Mesodermal cell (in vitro differentiated cells): ENCODE measurements at regions not wholly inside any gene's neighbourhood (a gene's known extent, or its start where the extent isn't known, plus 50 kb on each side); places are given as distances from the start of the nearest gene placed in this dataset.

Experiments used
- H3K27ac ChIP-seq: 2 replicates; pipeline ENCODE4 v1.7.0; 2013; ENCODE audit warnings: mild to moderate bottlenecking, low read depth, low read length, moderate library complexity; ENCODE audit not compliant: severe bottlenecking
- H3K36me3 ChIP-seq: 2 replicates; pipeline ENCODE4 v1.7.1; 2013; ENCODE audit warnings: mild to moderate bottlenecking, low read length, moderate library complexity; ENCODE audit not compliant: control insufficient read depth, insufficient read depth
- H3K4me1 ChIP-seq: one replicate; pipeline ENCODE4 v1.7.1; 2013; ENCODE audit warnings: mild to moderate bottlenecking, low read length; ENCODE audit not compliant: insufficient read depth, control insufficient read depth, poor library complexity, severe bottlenecking
- H3K4me3 ChIP-seq: 2 replicates; pipeline ENCODE4 v1.7.0; 2013; ENCODE audit warnings: low read length, control low read depth, mild to moderate bottlenecking; ENCODE audit not compliant: insufficient read depth, poor library complexity, severe bottlenecking; ENCODE audit errors: extremely low read depth
- H3K9me3 ChIP-seq: 2 replicates; pipeline ENCODE4 v1.7.1; 2013; ENCODE audit warnings: mild to moderate bottlenecking, low read length, moderate library complexity; ENCODE audit not compliant: control insufficient read depth
- WGBS, 2 experiments: methylation state at CpG; one replicate each; pipeline ENCODE4 v1.1.5; 2013; ENCODE audit warnings: missing lambda C conversion rate in 2 of 2; ENCODE audit not compliant: insufficient coverage in 2 of 2; 5-methylcytosine and 5-hydroxymethylcytosine counted together

DNA sequence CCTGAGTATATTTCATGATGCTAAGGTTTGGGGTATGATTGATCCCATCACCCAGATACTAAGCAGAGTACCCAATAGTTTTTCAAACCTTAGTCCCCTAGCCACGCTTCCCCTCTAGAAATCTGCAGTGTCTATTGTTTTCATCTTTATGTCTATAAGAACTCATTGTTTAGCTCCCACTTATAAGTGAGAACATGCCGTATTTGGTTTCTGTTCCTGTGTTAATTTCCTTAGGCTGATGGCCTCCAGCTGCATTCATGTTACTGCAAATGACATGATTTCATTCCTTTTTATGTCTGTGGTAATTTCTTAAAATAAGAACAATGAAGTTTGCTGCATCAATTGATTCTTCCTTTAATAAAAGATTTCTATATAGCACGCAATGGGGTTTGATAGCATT, 301.3 kb downstream of the PLPP3 start:
- Histone ChIP-seq H3K4me3 (no peak overlapping the region), H3K4me1 (no peaks in the 10 kb centered on the region), H3K27ac (no peak overlapping the region), H3K9me3 (no peaks in the 10 kb centered on the region), H3K36me3 (no peaks in the 10 kb centered on the region)
- no CpG with 5 or more reads among the region's 3 CpGs for WGBS, 2 experiments

- H3K27ac ChIP-seq = no peak overlapping the region
- H3K36me3 ChIP-seq = no peaks in the 10 kb centered on the region
- H3K4me3 ChIP-seq = no peak overlapping the region
- 89 to 92% methylated on average over 4 to 5 of the region's 7 CpGs for WGBS, 2 experiments
- no peaks in the 10 kb centered on the region for H3K4me1 ChIP-seq
- no peaks in the 10 kb centered on the region for H3K9me3 ChIP-seq
Measured at GRCh38 chr1:56268519-56269140, 310.7 kb downstream of the PLPP3 start.

- H3K4me3 ChIP-seq = no peak overlapping the region
- no peak overlapping the region for H3K27ac ChIP-seq
- no peaks in the 10 kb centered on the region for H3K9me3 ChIP-seq
- 100% methylated on average over 1 of the region's 2 CpGs; no CpG with 5 or more reads in 1 of the 2 experiments for WGBS, 2 experiments
- H3K4me1 ChIP-seq = no peaks in the 10 kb centered on the region
- H3K36me3 ChIP-seq = no peaks in the 10 kb centered on the region
Measured at GRCh38 chr1:56267611-56268010, 311.8 kb downstream of the PLPP3 start.

DNA sequence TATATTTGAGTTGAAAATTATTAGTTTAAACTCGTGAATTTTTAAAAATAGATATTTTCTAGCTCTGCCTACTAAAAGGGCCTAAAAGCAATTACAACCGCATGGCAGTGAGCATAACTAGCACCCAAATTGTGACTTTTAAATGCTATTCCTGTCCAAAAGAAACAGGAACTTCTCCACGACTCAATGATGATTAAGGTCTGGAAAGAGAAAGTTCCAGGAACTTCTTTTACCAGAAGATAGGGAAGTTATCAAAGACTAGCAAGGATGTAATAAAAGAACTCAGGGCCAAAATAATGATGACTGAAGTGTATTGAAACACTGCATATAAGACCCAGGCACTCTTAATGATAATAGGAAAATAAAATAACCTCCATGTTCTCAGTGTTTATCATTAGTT, 313.0 kb downstream of the PLPP3 start:
- no peak overlapping the region for H3K27ac ChIP-seq
- no peaks in the 10 kb centered on the region for H3K4me1 ChIP-seq
- 100% methylated on average over 1 of the region's 3 CpGs; no CpG with 5 or more reads in 1 of the 2 experiments for WGBS, 2 experiments
- H3K9me3 ChIP-seq = no peaks in the 10 kb centered on the region
- no peaks in the 10 kb centered on the region for H3K36me3 ChIP-seq
- no peak overlapping the region for H3K4me3 ChIP-seq

GRCh38 chr1:56265216-56265615, 314.1 kb downstream of the PLPP3 start:
- H3K27ac ChIP-seq = no peak overlapping the region

GRCh38 chr1:56263908-56264307, 315.5 kb downstream of the PLPP3 start:
- Histone ChIP-seq H3K27ac (no peak overlapping the region), H3K36me3 (no peaks in the 10 kb centered on the region), H3K4me3 (no peak overlapping the region), H3K4me1 (no peaks in the 10 kb centered on the region), H3K9me3 (peaks cover 3% of the 10 kb centered on the region)
- 90% methylated on average over 2 of the region's 3 CpGs; no CpG with 5 or more reads in 1 of the 2 experiments for WGBS, 2 experiments

More at GRCh38 chr1:56265216-56265615, 314.1 kb downstream of the PLPP3 start:
- Histone ChIP-seq H3K4me3 (no peak overlapping the region), H3K9me3 (peaks cover 3% of the 10 kb centered on the region), H3K36me3 (no peaks in the 10 kb centered on the region), H3K4me1 (no peaks in the 10 kb centered on the region)

- Histone ChIP-seq H3K36me3 (no peaks in the 10 kb centered on the region), H3K4me3 (no peak overlapping the region), H3K9me3 (peaks cover 3% of the 10 kb centered on the region), H3K4me1 (no peaks in the 10 kb centered on the region), H3K27ac (no peak overlapping the region)
- 79 to 90% methylated on average over 4 of the region's 5 CpGs for WGBS, 2 experiments
Measured at GRCh38 chr1:56258371-56258770, 321.0 kb downstream of the PLPP3 start.

GRCh38 chr1:56257726-56258125, 321.6 kb downstream of the PLPP3 start:
- WGBS, 2 experiments = 96 to 100% methylated on average over 4 of the region's 5 CpGs

GRCh38 chr1:56256153-56257000, 323.0 kb downstream of the PLPP3 start:
- 93 to 100% methylated on average over 1 to 2 of the region's 4 CpGs for WGBS, 2 experiments
- Histone ChIP-seq H3K36me3 (no peaks in the 10 kb centered on the region), H3K4me3 (no peak overlapping the region), H3K27ac (no peak overlapping the region), H3K9me3 (peaks cover 3% of the 10 kb centered on the region), H3K4me1 (no peaks in the 10 kb centered on the region)

More at GRCh38 chr1:56257726-56258125, 321.6 kb downstream of the PLPP3 start:
- Histone ChIP-seq H3K36me3 (no peaks in the 10 kb centered on the region), H3K27ac (no peak overlapping the region), H3K4me3 (no peak overlapping the region), H3K9me3 (peaks cover 3% of the 10 kb centered on the region), H3K4me1 (no peaks in the 10 kb centered on the region)

DNA sequence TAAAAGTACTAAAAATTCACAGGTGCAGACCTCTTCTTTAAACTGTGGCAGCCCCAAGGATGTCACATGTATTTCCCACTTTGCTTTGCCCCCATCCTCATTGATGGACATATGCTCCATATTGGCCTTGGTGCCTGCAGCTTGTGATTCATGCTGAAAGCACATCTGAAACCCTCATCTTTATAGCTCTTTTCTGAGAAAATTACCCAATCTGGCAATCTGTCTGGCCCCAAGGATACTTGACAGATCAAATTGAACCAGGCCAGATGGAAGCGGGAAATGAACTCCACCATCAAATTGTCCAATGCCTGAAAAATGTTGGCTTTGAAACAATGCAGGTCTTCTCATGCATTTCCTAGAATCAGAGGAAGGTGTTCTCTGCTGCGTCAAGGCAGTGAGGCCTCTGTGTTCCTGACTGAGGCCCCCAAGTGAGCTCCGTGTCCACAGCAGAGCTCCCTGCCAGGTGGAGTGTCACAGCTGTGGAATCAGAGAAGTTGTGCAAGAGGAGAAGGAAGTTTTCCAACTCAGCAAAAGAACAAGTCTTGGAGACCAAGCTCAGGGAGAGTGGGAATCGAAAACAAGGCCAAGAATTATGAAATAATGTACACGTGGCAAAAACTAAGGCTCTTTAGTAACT, 323.7 kb downstream of the PLPP3 start:
- Histone ChIP-seq H3K27ac (no peak overlapping the region), H3K4me3 (no peak overlapping the region), H3K4me1 (no peaks in the 10 kb centered on the region), H3K9me3 (peaks cover 3% of the 10 kb centered on the region), H3K36me3 (no peaks in the 10 kb centered on the region)
- 88 to 93% methylated on average over 5 of the region's 5 CpGs for WGBS, 2 experiments
